GM20000 (cell line): ENCODE measurements at regions not wholly inside any gene's neighbourhood (a gene's known extent, or its start where the extent isn't known, plus 50 kb on each side); places are given as distances from the start of the nearest gene placed in this dataset.

Experiments used
- DNase-seq: peaks from one replicate; pipeline ENCODE4 v3.0.0; 2012; ENCODE audit warnings: low spot score
- TF ChIP-seq, protein P1 (sequence below): IDR thresholded peaks from 2 replicates; pipeline ENCODE4 v1.5.1; 2012; ENCODE audit warnings: mild to moderate bottlenecking, control low read depth; ENCODE audit errors: extremely low read depth, missing control alignments

DNA sequence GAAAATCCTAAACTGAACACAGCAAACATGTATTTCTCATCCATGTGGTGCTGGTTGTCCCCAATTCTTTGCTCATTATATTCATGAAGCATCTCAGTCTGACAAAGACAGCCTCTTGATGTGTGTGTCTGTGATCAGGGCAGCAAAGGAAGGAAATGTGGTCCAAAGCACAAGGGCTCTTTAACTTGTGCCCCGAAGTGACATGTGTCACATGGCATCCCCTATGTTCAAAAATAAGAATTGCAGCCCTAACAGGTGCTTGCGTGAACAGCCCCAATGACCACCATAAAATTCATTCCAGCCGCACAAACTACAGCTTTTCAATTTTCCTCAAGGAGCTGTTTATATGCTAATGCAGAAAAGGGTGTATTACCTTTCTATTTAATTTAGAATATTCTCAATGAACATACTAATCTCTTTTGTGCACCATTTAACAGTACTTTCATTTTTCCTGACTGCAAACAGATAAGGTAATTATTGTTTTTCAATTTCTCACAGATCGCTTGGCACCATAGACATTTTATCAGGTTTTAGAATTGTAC, 231.9 kb upstream of the CTSO start:
- TF ChIP-seq, protein P1, sequence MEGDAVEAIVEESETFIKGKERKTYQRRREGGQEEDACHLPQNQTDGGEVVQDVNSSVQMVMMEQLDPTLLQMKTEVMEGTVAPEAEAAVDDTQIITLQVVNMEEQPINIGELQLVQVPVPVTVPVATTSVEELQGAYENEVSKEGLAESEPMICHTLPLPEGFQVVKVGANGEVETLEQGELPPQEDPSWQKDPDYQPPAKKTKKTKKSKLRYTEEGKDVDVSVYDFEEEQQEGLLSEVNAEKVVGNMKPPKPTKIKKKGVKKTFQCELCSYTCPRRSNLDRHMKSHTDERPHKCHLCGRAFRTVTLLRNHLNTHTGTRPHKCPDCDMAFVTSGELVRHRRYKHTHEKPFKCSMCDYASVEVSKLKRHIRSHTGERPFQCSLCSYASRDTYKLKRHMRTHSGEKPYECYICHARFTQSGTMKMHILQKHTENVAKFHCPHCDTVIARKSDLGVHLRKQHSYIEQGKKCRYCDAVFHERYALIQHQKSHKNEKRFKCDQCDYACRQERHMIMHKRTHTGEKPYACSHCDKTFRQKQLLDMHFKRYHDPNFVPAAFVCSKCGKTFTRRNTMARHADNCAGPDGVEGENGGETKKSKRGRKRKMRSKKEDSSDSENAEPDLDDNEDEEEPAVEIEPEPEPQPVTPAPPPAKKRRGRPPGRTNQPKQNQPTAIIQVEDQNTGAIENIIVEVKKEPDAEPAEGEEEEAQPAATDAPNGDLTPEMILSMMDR: no peak
- no peak for DNase-seq

DNA sequence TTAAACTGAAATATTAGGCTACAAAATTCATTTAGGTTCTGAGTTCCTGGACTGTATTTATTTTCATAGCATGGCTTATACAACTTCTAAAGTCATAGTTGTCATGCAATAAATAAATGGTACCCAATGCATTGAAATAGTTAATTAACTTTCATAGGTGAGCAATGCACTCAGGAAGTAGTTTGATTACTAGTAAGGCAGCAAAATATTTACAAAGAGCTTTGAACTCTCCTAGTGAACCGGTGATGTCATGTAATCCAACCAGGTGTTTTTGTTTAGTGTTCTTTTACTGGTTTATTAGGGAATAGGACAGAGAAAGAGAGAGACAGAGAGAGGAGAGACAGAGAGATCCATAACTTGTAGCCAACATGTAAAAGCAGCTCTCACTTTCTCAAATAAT, 228.6 kb upstream of the CTSO start:
- no peak for DNase-seq
- TF ChIP-seq, protein P1: no peak

DNA sequence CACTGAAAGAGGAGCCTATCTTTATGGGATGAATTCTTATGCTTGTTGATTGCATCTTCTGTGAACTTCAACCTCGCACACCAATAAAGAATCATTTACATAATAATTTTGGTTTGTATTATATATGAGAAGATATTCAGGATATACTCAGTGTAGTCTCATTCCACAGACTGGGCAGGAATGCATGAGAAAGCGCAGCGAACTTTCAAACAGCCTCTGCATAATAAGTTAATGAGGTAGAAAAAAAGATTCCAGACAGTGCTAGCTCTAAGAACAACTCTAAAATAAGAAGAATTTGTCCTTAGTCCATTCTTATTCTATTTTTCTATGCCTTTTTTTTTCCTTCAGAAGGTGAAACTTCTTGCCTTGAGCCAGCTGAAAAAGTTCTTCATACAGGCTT, 224.3 kb upstream of the CTSO start:
- no peak for DNase-seq
- TF ChIP-seq, protein P1: no peak

DNA sequence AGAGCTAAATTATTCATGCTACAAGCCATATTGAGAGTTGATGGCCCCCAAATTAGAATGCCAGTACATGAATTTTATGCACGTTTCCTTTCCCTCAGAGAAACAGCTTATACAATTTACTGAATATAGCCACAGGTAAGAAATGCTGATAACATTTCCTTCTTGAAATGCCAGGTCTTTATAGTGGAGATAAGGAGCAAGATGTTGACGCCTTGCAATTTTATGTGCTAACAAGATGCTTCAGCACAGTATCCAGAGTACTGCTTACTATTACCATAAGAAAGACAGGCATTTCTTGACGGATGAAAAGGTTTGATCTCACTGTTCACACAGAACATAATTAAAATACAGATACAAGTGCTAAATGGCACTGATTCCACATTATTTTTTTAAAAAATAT, 223.2 kb upstream of the CTSO start:
- TF ChIP-seq, protein P1: no peak
- no peak for DNase-seq

DNA sequence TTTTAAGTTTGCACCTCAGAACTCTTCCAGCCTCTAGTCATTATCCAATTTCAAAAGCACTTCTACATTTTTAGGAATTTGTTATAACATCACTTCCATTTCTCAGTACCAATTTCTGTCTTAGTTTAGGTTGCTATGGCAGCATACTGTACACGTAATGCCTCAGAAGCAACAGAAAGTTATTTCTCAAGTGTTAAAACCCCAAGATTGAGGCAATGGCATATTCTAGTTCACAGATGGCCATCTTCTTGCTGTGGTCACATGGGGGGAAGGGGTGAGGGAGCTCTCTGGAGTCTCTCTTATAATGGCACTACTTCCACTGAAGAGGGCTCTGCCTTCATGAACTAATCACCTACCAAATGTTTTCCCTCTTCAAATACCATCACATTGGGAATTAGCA, 220.3 kb upstream of the CTSO start:
- DNase-seq: no peak
- TF ChIP-seq, protein P1: no peak

DNA sequence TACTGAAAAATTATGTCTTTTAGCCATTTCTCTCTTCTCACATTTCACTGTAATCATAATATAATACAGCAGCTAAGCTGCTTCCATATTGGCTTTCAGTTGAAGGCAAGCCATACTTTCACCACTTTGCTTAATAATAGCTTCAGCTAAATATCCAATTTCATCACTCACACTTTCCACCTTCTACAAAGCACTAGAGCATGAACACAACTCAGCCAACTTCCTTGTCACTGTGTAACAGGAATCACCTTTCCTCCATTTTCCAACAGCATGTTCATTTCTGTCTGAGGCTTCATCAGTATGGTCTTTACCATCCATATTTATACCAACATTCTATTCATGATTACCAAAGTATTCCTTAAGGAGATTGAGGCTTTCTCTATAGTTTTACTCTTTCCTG, 219.8 kb upstream of the CTSO start:
- TF ChIP-seq, protein P1: no peak
- no peak for DNase-seq

DNA sequence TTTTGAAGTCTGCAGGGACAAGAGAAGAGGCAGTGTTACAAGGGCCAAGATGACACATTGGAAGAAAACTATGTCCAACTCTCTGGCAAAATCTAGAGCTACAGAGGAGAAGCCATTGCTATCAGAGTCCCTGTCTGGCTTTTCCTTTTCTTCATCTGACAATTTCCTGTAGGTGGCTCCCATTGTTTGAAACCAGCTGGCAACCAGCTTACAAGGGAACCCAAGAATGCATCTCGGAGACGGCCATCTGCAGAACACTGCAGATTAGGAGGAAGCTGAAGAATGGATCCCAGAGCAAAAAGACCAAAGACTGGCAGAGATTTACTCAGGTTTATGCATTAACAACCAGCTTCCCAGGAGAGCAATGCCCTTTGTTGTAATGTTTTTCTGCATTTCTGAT, 216.2 kb upstream of the CTSO start:
- DNase-seq: no peak
- TF ChIP-seq, protein P1: no peak
